Naive thymus-derived CD4-positive, alpha-beta T cell (primary cell): ENCODE measurements at regions not wholly inside any gene's neighbourhood (a gene's known extent, or its start where the extent isn't known, plus 50 kb on each side); places are given as distances from the start of the nearest gene placed in this dataset.

Experiments
- ATAC-seq: fragments of 150-1000 bp; cut with Tn5 transposase; 2 replicates; pipeline ENCODE4 v1.10.0; 2021; ENCODE audit warnings: mild to moderate bottlenecking, moderate library complexity
- CTCF ChIA-PET: fragments of 350-600 bp; sonication (Branson Sonifier 250); formaldehyde crosslinking; loops from one replicate; lab custom pipeline; 2021; ENCODE audit warnings: antibody characterized with exemption; lab: Charles Lee
- POLR2A ChIA-PET: fragments of 350-600 bp; sonication (Branson Sonifier 250); formaldehyde crosslinking; loops from one replicate; lab custom pipeline; 2021; ENCODE audit warnings: antibody characterized with exemption, inconsistent platforms; lab: Charles Lee
- DNase-seq, 9 donors: peaks; one replicate each; pipeline versions ENCODE4 v3.0.0 to v3.0.0-alpha.2; 2020 to 2022; ENCODE audit warnings: mixed read lengths in 1 of 9
- H3K27ac ChIP-seq: one replicate; pipeline ENCODE4 v1.7.0; 2013; ENCODE audit warnings: mild to moderate bottlenecking, low read depth, low read length, moderate library complexity
- H3K27me3 ChIP-seq, 2 donors: one replicate each; pipeline ENCODE4 v1.7.0; 2013; ENCODE audit warnings: low read length in 2 of 2, mild to moderate bottlenecking in 2 of 2, moderate library complexity in 2 of 2; ENCODE audit not compliant: control insufficient read depth in 2 of 2, insufficient read depth in 2 of 2
- H3K36me3 ChIP-seq, 3 experiments: 1 replicate in 2 of 3; 2 replicates in 1 of 3; pipeline ENCODE4 v1.7.0; 2013; ENCODE audit warnings: low read length in 3 of 3, mild to moderate bottlenecking in 3 of 3, moderate library complexity in 1 of 3; ENCODE audit not compliant: insufficient read depth in 3 of 3, control insufficient read depth in 2 of 3
- H3K4me1 ChIP-seq, 2 donors: one replicate each; pipeline ENCODE4 v1.7.0; 2013; ENCODE audit warnings: low read length in 2 of 2, mild to moderate bottlenecking in 2 of 2, moderate library complexity in 1 of 2; ENCODE audit not compliant: control insufficient read depth in 2 of 2, insufficient read depth in 2 of 2
- H3K4me3 ChIP-seq: 2 replicates; pipeline ENCODE4 v1.7.0; 2013; ENCODE audit warnings: mild to moderate bottlenecking, low read length
- H3K9me3 ChIP-seq, 3 experiments: 1 replicate in 2 of 3; 2 replicates in 1 of 3; pipeline ENCODE4 v1.7.0; 2013; ENCODE audit warnings: low read length in 3 of 3; ENCODE audit not compliant: control insufficient read depth in 2 of 3
- H3K27ac Mint-ChIP-seq, 9 donors: one replicate each; pipeline ENCODE4 v1.8.0; 2020 to 2022; ENCODE audit warnings: mixed read lengths in 9 of 9, mild to moderate bottlenecking in 8 of 9, moderate library complexity in 5 of 9, inconsistent platforms in 2 of 9
- H3K27me3 Mint-ChIP-seq, 5 donors: one replicate each; pipeline ENCODE4 v1.8.0; 2021 to 2022; ENCODE audit warnings: mixed read lengths in 5 of 5, mild to moderate bottlenecking in 1 of 5
- H3K36me3 Mint-ChIP-seq, 5 donors: one replicate each; pipeline ENCODE4 v1.8.0; 2020 to 2022; ENCODE audit warnings: mixed read lengths in 5 of 5, mild to moderate bottlenecking in 3 of 5, inconsistent platforms in 1 of 5
- H3K4me1 Mint-ChIP-seq, 7 donors: one replicate each; pipeline ENCODE4 v1.8.0; 2020 to 2022; ENCODE audit warnings: mixed read lengths in 7 of 7, mild to moderate bottlenecking in 3 of 7, inconsistent platforms in 1 of 7
- H3K4me3 Mint-ChIP-seq, 10 donors: one replicate each; pipeline ENCODE4 v1.8.0; 2020 to 2022; ENCODE audit warnings: mild to moderate bottlenecking in 10 of 10, mixed read lengths in 10 of 10, moderate library complexity in 6 of 10, inconsistent platforms in 2 of 10
- H3K9me3 Mint-ChIP-seq, 11 donors: one replicate each; pipeline ENCODE4 v1.8.0; 2020 to 2022; ENCODE audit warnings: mixed read lengths in 11 of 11, mild to moderate bottlenecking in 4 of 11, inconsistent platforms in 1 of 11, moderate library complexity in 1 of 11
- intact Hi-C, 2 donors: fragments of 100-400 bp; cut with micrococcal nuclease; formaldehyde crosslinking; loops; one replicate each; pipeline ENCODE4 v1.15.1; 2023

- ChIA-PET CTCF (no interaction called here), POLR2A (no interaction called here)
- H3K4me3 Mint-ChIP-seq = no peak overlapping the region
- DNase-seq = no peak
- no peaks in the 10 kb centered on the region for H3K4me1 Mint-ChIP-seq
- Histone ChIP-seq H3K4me1 (no peaks in the 10 kb centered on the region), H3K36me3 (no peaks in the 10 kb centered on the region), H3K27me3 (no peaks in the 10 kb centered on the region), H3K4me3 (no peak overlapping the region), H3K9me3 (no peaks in the 10 kb centered on the region), H3K27ac (no peak overlapping the region)
- intact Hi-C loops = no loop called here
- ATAC-seq = no peak
- peaks cover 0 to 8% (median 0%) of the 10 kb centered on the region in 11 donors for H3K9me3 Mint-ChIP-seq
- no peak overlapping the region for H3K27ac Mint-ChIP-seq
- H3K36me3 Mint-ChIP-seq = no peaks in the 10 kb centered on the region
- no peaks in the 10 kb centered on the region for H3K27me3 Mint-ChIP-seq
Measured at GRCh38 chr1:79422726-79423125, 416.2 kb upstream of the ADGRL4 start.

GRCh38 chr1:79398501-79398900 is 392.0 kb upstream of the ADGRL4 start:
- Histone ChIP-seq H3K27ac (no peak overlapping the region), H3K36me3 (no peaks in the 10 kb centered on the region), H3K4me1 (no peaks in the 10 kb centered on the region), H3K9me3 (no peaks in the 10 kb centered on the region), H3K4me3 (no peak overlapping the region), H3K27me3 (no peaks in the 10 kb centered on the region)
- POLR2A ChIA-PET = no interaction called here
- intact Hi-C loops = no loop called here
- H3K4me3 Mint-ChIP-seq = no peak overlapping the region
- CTCF ChIA-PET = no interaction called here
- no peaks in the 10 kb centered on the region for H3K36me3 Mint-ChIP-seq
- peaks cover 0 to 2% (median 0%) of the 10 kb centered on the region in 7 donors for H3K4me1 Mint-ChIP-seq
- DNase-seq = no peak
- H3K9me3 Mint-ChIP-seq = peaks cover 0 to 6% (median 0%) of the 10 kb centered on the region in 11 donors
- no peaks in the 10 kb centered on the region for H3K27me3 Mint-ChIP-seq
- ATAC-seq = no peak
- H3K27ac Mint-ChIP-seq = no peak overlapping the region

- POLR2A ChIA-PET = no interaction called here
- H3K4me3 ChIP-seq = no peak overlapping the region
- Mint-ChIP-seq H3K4me1 (peaks cover 0 to 2% (median 0%) of the 10 kb centered on the region in 7 donors), H3K27me3 (no peaks in the 10 kb centered on the region), H3K4me3 (no peak overlapping the region), H3K27ac (no peak overlapping the region), H3K36me3 (no peaks in the 10 kb centered on the region), H3K9me3 (peaks cover 0 to 6% (median 0%) of the 10 kb centered on the region in 11 donors)
- no peaks in the 10 kb centered on the region for H3K27me3 ChIP-seq
- intact Hi-C loops = no loop called here
- H3K27ac ChIP-seq = no peak overlapping the region
- no peaks in the 10 kb centered on the region for H3K9me3 ChIP-seq
- no peaks in the 10 kb centered on the region for H3K36me3 ChIP-seq
- no peaks in the 10 kb centered on the region for H3K4me1 ChIP-seq
- ATAC-seq = no peak
- no peak for DNase-seq
- CTCF ChIA-PET = interaction anchor here (0.6 kb wide), 1 partner anchor 31 kb away, joined by 6 read pairs; no protein-coding TSS in a partner anchor
Measured at GRCh38 chr1:79396901-79397300, 390.4 kb upstream of the ADGRL4 start.

GRCh38 chr1:79388694-79389361 is 382.3 kb upstream of the ADGRL4 start:
- CTCF ChIA-PET = no interaction called here
- H3K4me1 Mint-ChIP-seq = no peaks in the 10 kb centered on the region
- H3K36me3 Mint-ChIP-seq = peaks cover 0 to 4% (median 0%) of the 10 kb centered on the region in 5 donors
- Histone ChIP-seq H3K4me3 (no peak overlapping the region), H3K36me3 (no peaks in the 10 kb centered on the region), H3K27ac (no peak overlapping the region), H3K4me1 (no peaks in the 10 kb centered on the region), H3K27me3 (no peaks in the 10 kb centered on the region), H3K9me3 (no peaks in the 10 kb centered on the region)
- intact Hi-C loops = no loop called here
- ATAC-seq = no peak
- POLR2A ChIA-PET = no interaction called here
- H3K27me3 Mint-ChIP-seq = peaks cover 0 to 5% (median 0%) of the 10 kb centered on the region in 5 donors
- DNase-seq = no peak
- H3K27ac Mint-ChIP-seq = no peak overlapping the region
- peaks cover 0 to 14% (median 4%) of the 10 kb centered on the region in 11 donors for H3K9me3 Mint-ChIP-seq
- no peak overlapping the region for H3K4me3 Mint-ChIP-seq

- H3K27ac Mint-ChIP-seq = no peak overlapping the region
- Histone ChIP-seq H3K4me3 (no peak overlapping the region), H3K9me3 (no peaks in the 10 kb centered on the region), H3K36me3 (no peaks in the 10 kb centered on the region), H3K27me3 (no peaks in the 10 kb centered on the region), H3K4me1 (no peaks in the 10 kb centered on the region), H3K27ac (no peak overlapping the region)
- ATAC-seq (no peak), DNase-seq (no peak)
- ChIA-PET POLR2A (no interaction called here), CTCF (no interaction called here)
- intact Hi-C loops = no loop called here
- peaks cover 0 to 18% (median 4%) of the 10 kb centered on the region in 11 donors for H3K9me3 Mint-ChIP-seq
- H3K4me1 Mint-ChIP-seq = no peaks in the 10 kb centered on the region
- no peak overlapping the region for H3K4me3 Mint-ChIP-seq
- H3K27me3 Mint-ChIP-seq = peaks cover 0 to 4% (median 0%) of the 10 kb centered on the region in 5 donors
- peaks cover 0 to 4% (median 0%) of the 10 kb centered on the region in 5 donors for H3K36me3 Mint-ChIP-seq
Measured at GRCh38 chr1:79386730-79387129, 380.2 kb upstream of the ADGRL4 start.

- H3K27me3 ChIP-seq = no peaks in the 10 kb centered on the region
- no peak overlapping the region for H3K27ac Mint-ChIP-seq
- no peaks in the 10 kb centered on the region for H3K36me3 ChIP-seq
- H3K4me1 ChIP-seq = no peaks in the 10 kb centered on the region
- no peak for DNase-seq
- H3K4me1 Mint-ChIP-seq = no peaks in the 10 kb centered on the region
- CTCF ChIA-PET = no interaction called here
- POLR2A ChIA-PET = no interaction called here
- ATAC-seq = no peak
- H3K36me3 Mint-ChIP-seq = no peaks in the 10 kb centered on the region
- intact Hi-C loops = no loop called here
- no peaks in the 10 kb centered on the region for H3K27me3 Mint-ChIP-seq
- no peak overlapping the region for H3K4me3 ChIP-seq
- peaks cover 0 to 18% (median 0%) of the 10 kb centered on the region in 11 donors for H3K9me3 Mint-ChIP-seq
- no peaks in the 10 kb centered on the region for H3K9me3 ChIP-seq
- no peak overlapping the region for H3K27ac ChIP-seq
- no peak overlapping the region for H3K4me3 Mint-ChIP-seq
Measured at GRCh38 chr1:79380078-79380477, 373.5 kb upstream of the ADGRL4 start.

- Histone ChIP-seq H3K27me3 (no peaks in the 10 kb centered on the region), H3K9me3 (no peaks in the 10 kb centered on the region), H3K27ac (no peak overlapping the region), H3K4me3 (no peak overlapping the region), H3K4me1 (no peaks in the 10 kb centered on the region), H3K36me3 (no peaks in the 10 kb centered on the region)
- Mint-ChIP-seq H3K4me1 (no peaks in the 10 kb centered on the region), H3K9me3 (peaks cover 0 to 9% (median 2%) of the 10 kb centered on the region in 11 donors), H3K27me3 (no peaks in the 10 kb centered on the region), H3K36me3 (no peaks in the 10 kb centered on the region), H3K27ac (no peak overlapping the region), H3K4me3 (no peak overlapping the region)
- intact Hi-C loops = no loop called here
- ATAC-seq (no peak), DNase-seq (no peak)
- CTCF ChIA-PET = no interaction called here
- POLR2A ChIA-PET = no interaction called here
Measured at GRCh38 chr1:79376106-79376505, 369.6 kb upstream of the ADGRL4 start.
